ENCODE measurements at regions not wholly inside any gene's neighbourhood (a gene's known extent, or its start where the extent isn't known, plus 50 kb on each side); places are given as distances from the start of the nearest gene placed in this dataset.
"Not testable (repeated sequence)": the region's sequence is repeated elsewhere in the genome, so short reads cannot be mapped to it uniquely, and the experiment has no call there.

- H3K9me3 ChIP-seq = no peaks in the 10 kb centered on the region
- H3K36me3 ChIP-seq = no peaks in the 10 kb centered on the region
- peaks cover 1% of the 10 kb centered on the region for H3K4me1 ChIP-seq (replicated peaks)
- intact Hi-C loops (cut with DNase I) = no loop called here
- H3K27me3 ChIP-seq (replicated peaks; ENCODE audit: insufficient read depth) = no peaks in the 10 kb centered on the region
- H3K4me3 ChIP-seq = no peak overlapping the region
- no peak for DNase-seq (ENCODE audit: low spot score)
- TF ChIP-seq CTCF (IDR thresholded peaks at IDR 0.05) (no peak), POLR2AphosphoS5 (IDR thresholded peaks at IDR 0.05) (no peak), POLR2A (IDR thresholded peaks at IDR 0.05) (no peak)
- H3K27ac ChIP-seq = no peak overlapping the region
Observed at GRCh38 chr5:120134944-120135343, 329.2 kb upstream of the PRR16 start.

- TF ChIP-seq POLR2AphosphoS5 (IDR thresholded peaks at IDR 0.05) (no peak), CTCF (IDR thresholded peaks at IDR 0.05) (no peak), POLR2A (IDR thresholded peaks at IDR 0.05) (no peak)
- intact Hi-C loops (cut with DNase I) = no loop called here
- no peaks in the 10 kb centered on the region for H3K9me3 ChIP-seq
- no peaks in the 10 kb centered on the region for H3K36me3 ChIP-seq
- H3K4me1 ChIP-seq (replicated peaks) = peaks cover 2% of the 10 kb centered on the region
- H3K4me3 ChIP-seq = no peak overlapping the region
- WGBS = 80% methylated on average over 2 of the region's 2 CpGs
- H3K27ac ChIP-seq = no peak overlapping the region
- H3K27me3 ChIP-seq (replicated peaks; ENCODE audit: insufficient read depth) = no peaks in the 10 kb centered on the region
- DNase-seq (ENCODE audit: low spot score) = no peak
Observed at GRCh38 chr5:120137582-120137981, 326.5 kb upstream of the PRR16 start.

- intact Hi-C loops (cut with DNase I) = no loop called here
- no peak for TF ChIP-seq POLR2A (IDR thresholded peaks at IDR 0.05)
- TF ChIP-seq POLR2AphosphoS5 (IDR thresholded peaks at IDR 0.05) = peak; percentile 87
- DNase-seq (ENCODE audit: low spot score) = peak; percentile 55
Observed at GRCh38 chr5:120139039-120139438, 325.1 kb upstream of the PRR16 start.

GRCh38 chr5:120140501-120140900, 323.6 kb upstream of the PRR16 start:
- TF ChIP-seq POLR2AphosphoS5 (IDR thresholded peaks at IDR 0.05) (no peak), POLR2A (IDR thresholded peaks at IDR 0.05) (no peak), CTCF (IDR thresholded peaks at IDR 0.05) (no peak)
- H3K4me1 ChIP-seq (replicated peaks) = peaks cover 2% of the 10 kb centered on the region
- WGBS = 45% methylated on average over 1 of the region's 1 CpG
- no peak for DNase-seq (ENCODE audit: low spot score)
- no peaks in the 10 kb centered on the region for H3K36me3 ChIP-seq
- H3K27me3 ChIP-seq (replicated peaks; ENCODE audit: insufficient read depth) = no peaks in the 10 kb centered on the region
- H3K27ac ChIP-seq = no peak overlapping the region
- intact Hi-C loops (cut with DNase I) = no loop called here
- no peak overlapping the region for H3K4me3 ChIP-seq
- H3K9me3 ChIP-seq = no peaks in the 10 kb centered on the region

More at GRCh38 chr5:120139039-120139438, 325.1 kb upstream of the PRR16 start:
- Histone ChIP-seq H3K4me3 (no peak overlapping the region), H3K27me3 (replicated peaks; ENCODE audit: insufficient read depth) (no peaks in the 10 kb centered on the region), H3K27ac (peak overlapping the region in 1 of 2 donors; percentile 60), H3K9me3 (no peaks in the 10 kb centered on the region), H3K36me3 (no peaks in the 10 kb centered on the region), H3K4me1 (replicated peaks) (peaks cover 2% of the 10 kb centered on the region)
- WGBS = 16% methylated on average over 2 of the region's 2 CpGs

GRCh38 chr5:120141076-120141475, 323.0 kb upstream of the PRR16 start:
- Histone ChIP-seq H3K27ac (no peak overlapping the region), H3K36me3 (no peaks in the 10 kb centered on the region), H3K4me1 (replicated peaks) (peaks cover 2% of the 10 kb centered on the region), H3K4me3 (no peak overlapping the region), H3K9me3 (no peaks in the 10 kb centered on the region), H3K27me3 (replicated peaks; ENCODE audit: insufficient read depth) (no peaks in the 10 kb centered on the region)
- no peak for TF ChIP-seq POLR2A (IDR thresholded peaks at IDR 0.05)
- WGBS = 33% methylated on average over 2 of the region's 2 CpGs
- intact Hi-C loops (cut with DNase I) = no loop called here
- DNase-seq (ENCODE audit: low spot score) = no peak

- no peak for TF ChIP-seq POLR2A (IDR thresholded peaks at IDR 0.05)
- no peak for TF ChIP-seq POLR2AphosphoS5 (IDR thresholded peaks at IDR 0.05)
- TF ChIP-seq CTCF (IDR thresholded peaks at IDR 0.05) = no peak
- WGBS = 67% methylated on average over 1 of the region's 1 CpG
- no peak for DNase-seq (ENCODE audit: low spot score)
- Histone ChIP-seq H3K4me3 (no peak overlapping the region), H3K36me3 (no peaks in the 10 kb centered on the region), H3K27me3 (replicated peaks; ENCODE audit: insufficient read depth) (no peaks in the 10 kb centered on the region), H3K4me1 (replicated peaks) (no peaks in the 10 kb centered on the region), H3K9me3 (no peaks in the 10 kb centered on the region), H3K27ac (no peak overlapping the region)
- intact Hi-C loops (cut with DNase I) = no loop called here
Observed at GRCh38 chr5:120146787-120147186, 317.3 kb upstream of the PRR16 start.

GRCh38 chr5:120147911-120148310, 316.2 kb upstream of the PRR16 start:
- DNase-seq (ENCODE audit: low spot score); H3K36me3 ChIP-seq; H3K27ac ChIP-seq; intact Hi-C loops (cut with DNase I); H3K4me1 ChIP-seq (replicated peaks); H3K27me3 ChIP-seq (replicated peaks; ENCODE audit: insufficient read depth); H3K4me3 ChIP-seq; H3K9me3 ChIP-seq: not testable (repeated sequence)
- WGBS = 98% methylated on average over 21 of the region's 23 CpGs
